ENCODE measurements at regions not wholly inside any gene's neighbourhood (a gene's known extent, or its start where the extent isn't known, plus 50 kb on each side); places are given as distances from the start of the nearest gene placed in this dataset.

GRCh38 chr7:156524818-156525597 is 115.6 kb upstream of the RNF32 start:
- TF ChIP-seq GATA2 (IDR thresholded peaks at IDR 0.05; ENCODE audit: low read depth, low read length) = no peak
- TF ChIP-seq GATA3 (IDR thresholded peaks at IDR 0.05; ENCODE audit: low read depth, low read length) = no peak

Data from SH-SY5Y (cell line).